Endodermal cell (in vitro differentiated cells): ENCODE measurements at regions not wholly inside any gene's neighbourhood (a gene's known extent, or its start where the extent isn't known, plus 50 kb on each side); places are given as distances from the start of the nearest gene placed in this dataset.

ENCODE experiments used
- DNase-seq: peaks from one replicate; pipeline ENCODE4 v3.0.0-alpha.2; 2017
- H3K27ac ChIP-seq: 2 replicates; pipeline ENCODE4 v1.5.1; 2013; ENCODE audit warnings: mild to moderate bottlenecking, low read depth, low read length, moderate library complexity
- H3K27me3 ChIP-seq: 2 replicates; pipeline ENCODE4 v1.6.1; 2013; ENCODE audit warnings: mild to moderate bottlenecking, low read length, moderate library complexity; ENCODE audit not compliant: insufficient read depth, control insufficient read depth, poor library complexity, severe bottlenecking
- H3K36me3 ChIP-seq: 2 replicates; pipeline ENCODE4 v1.7.0; 2013; ENCODE audit warnings: mild to moderate bottlenecking, low read length, moderate library complexity; ENCODE audit not compliant: control insufficient read depth, insufficient read depth
- H3K4me1 ChIP-seq: one replicate; pipeline ENCODE4 v1.7.0; 2013; ENCODE audit warnings: low read length; ENCODE audit not compliant: control insufficient read depth, insufficient read depth
- H3K4me3 ChIP-seq: 2 replicates; pipeline ENCODE4 v1.5.1; 2013; ENCODE audit warnings: mild to moderate bottlenecking, low read length, moderate library complexity
- H3K9ac ChIP-seq: 2 replicates; pipeline ENCODE4 v1.6.1; 2013; ENCODE audit warnings: mild to moderate bottlenecking, low read length, moderate library complexity; ENCODE audit not compliant: poor library complexity, severe bottlenecking; ENCODE audit errors: extremely low read depth
- H3K9me3 ChIP-seq: 2 replicates; pipeline ENCODE4 v1.6.1; 2013; ENCODE audit warnings: mild to moderate bottlenecking, low read length, moderate library complexity; ENCODE audit not compliant: control insufficient read depth
- H3K27ac Mint-ChIP-seq: 2 replicates; pipeline ENCODE4 v1.8.0; 2020; ENCODE audit warnings: mixed read lengths
- H3K27me3 Mint-ChIP-seq: 2 replicates; pipeline ENCODE4 v1.8.0; 2021; ENCODE audit warnings: mild to moderate bottlenecking, mixed read lengths; ENCODE audit not compliant: insufficient read depth
- H3K36me3 Mint-ChIP-seq: 2 replicates; pipeline ENCODE4 v1.8.0; 2020; ENCODE audit warnings: low read depth, mixed read lengths
- H3K4me1 Mint-ChIP-seq: 2 replicates; pipeline ENCODE4 v1.8.0; 2020; ENCODE audit warnings: mixed read lengths
- H3K4me3 Mint-ChIP-seq: 2 replicates; pipeline ENCODE4 v1.8.0; 2020; ENCODE audit warnings: mild to moderate bottlenecking, moderate library complexity, mixed read lengths
- H3K9me3 Mint-ChIP-seq: 2 replicates; pipeline ENCODE4 v1.8.0; 2020; ENCODE audit warnings: mild to moderate bottlenecking, mixed read lengths
- WGBS, 2 experiments: methylation state at CpG; one replicate each; pipeline versions ENCODE4 v1.1.5 to v1.1.7; 2013; ENCODE audit warnings: missing lambda C conversion rate in 2 of 2, mixed read lengths in 1 of 2; ENCODE audit not compliant: insufficient coverage in 1 of 2, insufficient read length in 1 of 2; 5-methylcytosine and 5-hydroxymethylcytosine counted together
- TF ChIP-seq, protein P1 (sequence below): fragments of 200-600 bp; sonication (generic); conservative IDR thresholded peaks from 2 replicates; pipeline ENCODE4 v1.5.0; 2021; ENCODE audit warnings: antibody characterized with exemption, mild to moderate bottlenecking

DNA sequence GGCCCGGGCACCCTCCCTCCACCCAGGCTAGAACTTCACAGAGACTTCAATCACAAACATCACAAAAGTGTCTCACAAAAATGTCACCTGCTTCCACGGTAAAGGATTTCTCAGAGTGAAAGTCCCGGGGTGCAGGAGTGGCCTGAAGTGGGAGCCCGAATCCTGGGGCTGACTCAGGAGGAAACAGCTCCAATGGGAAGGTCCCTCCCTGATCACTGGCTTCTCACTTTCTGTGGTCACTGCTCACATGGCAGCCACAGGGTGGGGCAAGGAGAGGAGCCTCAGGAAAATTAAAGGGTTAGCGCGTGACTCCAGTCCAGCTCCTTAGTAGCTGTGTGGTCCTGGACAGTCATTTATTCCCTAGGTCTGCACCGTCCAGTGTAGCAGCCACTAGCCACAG, 564.5 kb upstream of the B3GAT1 start:
- no peaks in the 10 kb centered on the region for H3K9me3 ChIP-seq
- H3K27ac Mint-ChIP-seq: no peak overlapping the region
- TF ChIP-seq, protein P1, sequence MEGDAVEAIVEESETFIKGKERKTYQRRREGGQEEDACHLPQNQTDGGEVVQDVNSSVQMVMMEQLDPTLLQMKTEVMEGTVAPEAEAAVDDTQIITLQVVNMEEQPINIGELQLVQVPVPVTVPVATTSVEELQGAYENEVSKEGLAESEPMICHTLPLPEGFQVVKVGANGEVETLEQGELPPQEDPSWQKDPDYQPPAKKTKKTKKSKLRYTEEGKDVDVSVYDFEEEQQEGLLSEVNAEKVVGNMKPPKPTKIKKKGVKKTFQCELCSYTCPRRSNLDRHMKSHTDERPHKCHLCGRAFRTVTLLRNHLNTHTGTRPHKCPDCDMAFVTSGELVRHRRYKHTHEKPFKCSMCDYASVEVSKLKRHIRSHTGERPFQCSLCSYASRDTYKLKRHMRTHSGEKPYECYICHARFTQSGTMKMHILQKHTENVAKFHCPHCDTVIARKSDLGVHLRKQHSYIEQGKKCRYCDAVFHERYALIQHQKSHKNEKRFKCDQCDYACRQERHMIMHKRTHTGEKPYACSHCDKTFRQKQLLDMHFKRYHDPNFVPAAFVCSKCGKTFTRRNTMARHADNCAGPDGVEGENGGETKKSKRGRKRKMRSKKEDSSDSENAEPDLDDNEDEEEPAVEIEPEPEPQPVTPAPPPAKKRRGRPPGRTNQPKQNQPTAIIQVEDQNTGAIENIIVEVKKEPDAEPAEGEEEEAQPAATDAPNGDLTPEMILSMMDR: no peak
- H3K4me3 ChIP-seq: no peak overlapping the region
- no peak overlapping the region for H3K4me3 Mint-ChIP-seq
- H3K4me1 ChIP-seq: no peaks in the 10 kb centered on the region
- 90 to 95% methylated on average over 5 to 7 of the region's 7 CpGs for WGBS, 2 experiments
- H3K4me1 Mint-ChIP-seq: no peaks in the 10 kb centered on the region
- H3K9me3 Mint-ChIP-seq: no peaks in the 10 kb centered on the region
- no peaks in the 10 kb centered on the region for H3K36me3 ChIP-seq
- H3K27me3 Mint-ChIP-seq: peaks cover 17% of the 10 kb centered on the region
- H3K27ac ChIP-seq: no peak overlapping the region
- DNase-seq: no peak
- no peaks in the 10 kb centered on the region for H3K27me3 ChIP-seq
- no peaks in the 10 kb centered on the region for H3K36me3 Mint-ChIP-seq
- H3K9ac ChIP-seq: no peak overlapping the region

DNA sequence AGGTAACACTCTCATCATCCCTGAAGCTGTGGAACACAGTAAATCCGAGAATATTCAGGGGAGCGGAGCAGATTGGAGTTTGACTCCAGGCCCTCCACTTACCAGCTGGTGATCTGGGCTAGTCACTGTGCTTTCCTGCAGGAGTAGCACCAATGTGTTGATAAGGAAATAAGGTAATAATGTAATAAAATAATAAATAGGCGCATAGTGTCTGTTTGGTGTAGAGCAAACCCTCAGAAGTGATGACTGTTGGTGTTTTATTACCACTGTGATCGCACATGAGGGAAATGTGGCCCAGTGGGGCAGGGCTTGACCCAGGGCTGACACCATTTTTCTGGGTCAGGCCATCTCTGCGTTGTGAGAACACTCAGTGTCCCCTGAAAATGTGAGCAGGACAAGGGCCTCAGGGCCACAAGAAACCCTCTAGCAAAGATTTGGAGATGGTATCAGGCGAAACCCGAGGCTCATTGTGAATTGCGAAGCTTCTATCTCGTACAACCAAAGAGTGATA, 563.9 kb upstream of the B3GAT1 start:
- Mint-ChIP-seq H3K27ac (no peak overlapping the region), H3K9me3 (no peaks in the 10 kb centered on the region), H3K36me3 (no peaks in the 10 kb centered on the region), H3K27me3 (peaks cover 18% of the 10 kb centered on the region), H3K4me1 (no peaks in the 10 kb centered on the region), H3K4me3 (no peak overlapping the region)
- Histone ChIP-seq H3K4me1 (no peaks in the 10 kb centered on the region), H3K36me3 (no peaks in the 10 kb centered on the region), H3K27me3 (no peaks in the 10 kb centered on the region), H3K9me3 (no peaks in the 10 kb centered on the region), H3K4me3 (no peak overlapping the region), H3K9ac (no peak overlapping the region), H3K27ac (no peak overlapping the region)
- TF ChIP-seq, protein P1: no peak
- 90 to 100% methylated on average over 9 of the region's 9 CpGs for WGBS, 2 experiments
- DNase-seq: no peak

DNA sequence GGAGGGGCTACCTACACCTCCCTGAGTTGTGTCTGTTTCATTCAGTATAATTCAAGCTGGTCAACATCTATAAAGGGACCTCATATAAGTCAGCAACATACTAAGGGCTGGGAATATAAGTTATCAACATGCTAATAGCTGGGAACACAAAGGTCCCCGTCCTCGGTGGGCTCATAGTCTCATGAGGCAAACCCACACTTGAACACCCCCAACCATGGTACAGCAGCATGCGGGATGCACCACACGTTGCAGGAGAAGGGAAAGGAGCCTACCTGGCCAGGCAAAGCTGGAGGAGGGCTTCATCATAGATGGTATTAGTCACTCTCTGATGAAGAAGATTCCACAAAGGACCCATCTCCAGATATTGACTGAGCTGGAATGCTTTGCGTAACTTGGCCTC, 561.8 kb upstream of the B3GAT1 start:
- Histone ChIP-seq H3K27ac (no peak overlapping the region), H3K27me3 (no peaks in the 10 kb centered on the region), H3K4me1 (no peaks in the 10 kb centered on the region), H3K4me3 (no peak overlapping the region), H3K9ac (no peak overlapping the region), H3K9me3 (no peaks in the 10 kb centered on the region), H3K36me3 (no peaks in the 10 kb centered on the region)
- peaks cover 18% of the 10 kb centered on the region for H3K27me3 Mint-ChIP-seq
- H3K4me1 Mint-ChIP-seq: no peaks in the 10 kb centered on the region
- DNase-seq: no peak
- 92 to 100% methylated on average over 5 of the region's 5 CpGs for WGBS, 2 experiments
- no peaks in the 10 kb centered on the region for H3K36me3 Mint-ChIP-seq
- no peak overlapping the region for H3K27ac Mint-ChIP-seq
- no peaks in the 10 kb centered on the region for H3K9me3 Mint-ChIP-seq
- TF ChIP-seq, protein P1: no peak
- H3K4me3 Mint-ChIP-seq: no peak overlapping the region
